Caki2 (cell line): ENCODE measurements at regions not wholly inside any gene's neighbourhood (a gene's known extent, or its start where the extent isn't known, plus 50 kb on each side); places are given as distances from the start of the nearest gene placed in this dataset.

ENCODE experiments used
- DNase-seq: peaks from one replicate; pipeline ENCODE4 v3.0.0-alpha.2; 2015; ENCODE audit warnings: low read depth
- in situ Hi-C: cut with HindIII; loops from 2 replicates; pipeline ENCODE4 v1.10.0; 2016; ENCODE audit warnings: low sequenced_read_pairs, low pct_unique_long_range_greater_than_20kb, mixed read lengths

DNA sequence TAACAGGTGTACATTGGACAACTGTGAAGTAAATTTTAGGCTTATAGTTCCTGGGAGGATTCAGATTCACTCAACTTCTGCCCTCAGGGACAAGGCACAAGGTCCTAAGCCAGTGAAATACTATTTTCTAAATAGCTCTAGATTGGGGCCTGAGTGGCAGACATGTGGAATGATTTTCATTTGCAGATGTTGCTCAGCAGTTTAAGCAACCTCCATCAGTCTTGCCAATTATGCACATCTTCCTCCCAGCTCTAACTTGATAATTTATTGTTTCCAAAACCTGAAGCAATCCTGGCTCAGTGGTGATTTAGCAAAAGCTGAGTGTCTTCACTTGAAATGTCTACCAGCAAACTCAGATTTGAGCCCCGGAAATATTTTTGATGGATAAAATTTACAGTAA is 116.2 kb downstream of the SCP2D1 start:
- in situ Hi-C loops, result loop anchor here (25.0 kb wide), 1 partner anchor 292 kb away; no protein-coding TSS in a partner anchor
- DNase-seq, result no peak

DNA sequence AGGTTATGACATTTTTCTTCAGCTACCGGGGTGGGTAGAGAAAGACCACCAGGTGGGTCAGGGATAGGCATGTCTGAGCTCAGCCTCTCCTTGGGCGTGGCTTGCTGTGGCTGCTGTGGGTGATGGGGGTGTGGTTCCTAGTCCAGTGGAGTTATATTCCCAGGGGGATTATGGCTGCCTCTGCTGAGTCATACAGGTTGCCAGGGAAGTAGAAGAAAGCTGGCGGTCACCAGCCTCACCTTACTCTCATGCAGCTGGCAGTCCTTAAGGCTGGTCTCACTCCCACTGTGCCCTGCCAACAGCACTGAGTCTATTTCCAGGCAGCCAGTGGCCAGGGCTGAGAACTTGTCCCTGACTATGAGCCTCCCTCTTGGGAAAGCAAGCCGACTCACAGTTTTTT is 130.0 kb downstream of the SCP2D1 start:
- in situ Hi-C loops, result loop anchor here (25.0 kb wide), 1 partner anchor 306 kb away; no protein-coding TSS in a partner anchor
- DNase-seq, result no peak

DNA sequence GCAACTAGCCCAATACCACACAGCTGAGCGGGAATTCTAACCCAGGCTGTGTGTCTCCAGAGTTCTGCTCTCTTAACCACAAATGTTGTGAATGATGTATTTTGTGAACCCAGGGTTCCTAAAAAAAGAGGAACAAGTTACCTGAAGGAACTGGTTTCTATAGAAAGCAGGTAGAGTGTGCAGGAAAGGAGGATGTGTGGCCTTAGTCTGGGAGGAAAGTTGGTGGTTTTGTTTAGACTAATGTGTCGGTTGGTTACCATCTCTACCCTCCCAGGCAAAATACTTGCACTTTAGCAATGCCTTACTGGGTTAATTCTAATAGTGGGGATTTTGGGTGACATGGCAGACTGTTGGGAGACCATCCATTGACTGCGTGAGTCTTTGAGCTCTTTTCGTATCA is 143.3 kb downstream of the SCP2D1 start:
- in situ Hi-C loops, result no loop called here
- DNase-seq, result no peak

DNA sequence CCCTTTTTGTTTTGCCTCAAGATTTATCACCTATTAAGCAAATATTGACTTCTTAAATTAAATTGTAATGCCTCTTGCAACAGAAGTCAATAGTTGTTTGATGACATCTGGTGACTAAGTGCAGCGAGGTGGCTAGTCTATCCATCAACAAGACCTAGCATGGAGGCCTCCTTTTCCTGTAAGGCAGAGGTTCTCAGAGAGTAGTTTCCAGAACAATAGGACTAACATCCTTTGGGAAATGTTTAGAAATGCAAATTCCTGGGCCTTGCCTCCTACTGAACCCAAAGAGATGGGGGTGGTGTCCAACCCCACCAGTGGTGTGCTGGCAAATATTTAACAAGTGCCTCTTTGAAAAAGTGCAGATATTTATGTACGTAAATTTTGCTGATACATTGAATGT is 143.7 kb downstream of the SCP2D1 start:
- in situ Hi-C loops, result no loop called here
- DNase-seq, result no peak

DNA sequence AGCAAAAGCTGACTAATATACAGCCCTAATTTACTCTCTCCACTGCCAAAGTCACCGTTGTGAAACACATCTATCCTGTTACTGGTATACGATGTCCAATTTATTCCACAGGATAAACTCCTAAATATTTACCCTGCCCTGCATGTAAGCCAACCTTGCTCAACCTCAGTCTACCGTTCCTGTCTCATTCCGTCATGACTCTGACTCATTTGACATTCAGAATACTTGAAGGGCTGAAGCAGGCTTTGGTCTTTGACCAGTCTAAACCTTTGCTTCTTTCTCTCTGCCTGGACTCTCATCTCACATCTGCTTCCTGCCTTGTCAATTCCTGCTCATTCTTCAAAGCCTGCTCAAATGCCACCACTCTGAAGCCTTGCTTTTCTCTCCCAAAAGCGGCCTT is 157.5 kb downstream of the SCP2D1 start:
- no peak for DNase-seq
- in situ Hi-C loops, result no loop called here

DNA sequence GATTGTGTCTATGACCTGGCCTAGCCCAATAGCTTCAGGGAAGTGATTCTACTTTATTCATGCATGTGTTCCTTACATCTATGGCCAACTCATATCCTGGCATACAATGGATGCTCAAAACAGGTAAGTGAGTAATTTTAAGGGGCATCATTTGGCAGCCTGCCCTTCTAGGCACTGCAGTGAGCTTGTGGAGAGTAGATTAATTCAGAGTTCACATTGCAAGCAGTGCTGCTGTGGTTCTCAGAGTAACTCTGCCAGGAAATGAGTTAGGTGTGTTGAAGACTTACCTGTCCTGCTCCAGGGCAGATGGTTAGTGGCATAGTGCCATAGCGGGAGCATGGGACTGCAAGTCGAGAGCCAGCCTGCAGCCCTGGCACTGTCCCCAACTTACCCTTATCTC is 158.0 kb downstream of the SCP2D1 start:
- no peak for DNase-seq
- in situ Hi-C loops, result no loop called here

DNA sequence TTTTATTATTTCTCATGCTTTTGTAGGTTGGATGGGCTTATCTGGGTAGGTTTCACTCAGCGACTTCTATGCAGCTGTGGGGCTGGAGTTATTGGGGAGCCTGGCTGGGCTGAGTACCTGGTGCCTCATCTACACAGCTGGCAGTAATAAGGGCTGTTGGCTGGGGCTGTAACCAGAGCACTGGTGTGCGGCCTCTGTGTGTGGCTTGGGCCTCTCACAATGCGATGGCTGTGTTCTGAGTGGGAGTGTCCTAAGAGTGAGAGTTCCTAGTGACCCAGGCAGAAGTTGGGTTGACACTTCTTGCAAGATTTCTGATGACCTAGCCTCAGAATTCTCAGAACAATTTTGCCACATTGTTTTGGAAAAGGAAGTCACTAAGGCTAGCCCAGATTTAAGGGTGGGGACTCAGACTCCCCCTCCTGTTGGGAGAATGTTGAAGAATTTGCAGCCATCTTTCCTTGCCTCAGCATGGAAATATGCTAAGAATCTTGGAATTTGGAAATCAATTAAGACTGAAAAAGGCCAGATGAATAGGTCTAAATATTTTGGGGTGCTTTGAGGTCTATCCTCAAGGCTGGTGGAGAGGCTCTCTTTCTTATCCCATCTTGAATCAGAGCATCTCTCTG is 158.8 kb downstream of the SCP2D1 start:
- in situ Hi-C loops, result no loop called here
- no peak for DNase-seq

DNA sequence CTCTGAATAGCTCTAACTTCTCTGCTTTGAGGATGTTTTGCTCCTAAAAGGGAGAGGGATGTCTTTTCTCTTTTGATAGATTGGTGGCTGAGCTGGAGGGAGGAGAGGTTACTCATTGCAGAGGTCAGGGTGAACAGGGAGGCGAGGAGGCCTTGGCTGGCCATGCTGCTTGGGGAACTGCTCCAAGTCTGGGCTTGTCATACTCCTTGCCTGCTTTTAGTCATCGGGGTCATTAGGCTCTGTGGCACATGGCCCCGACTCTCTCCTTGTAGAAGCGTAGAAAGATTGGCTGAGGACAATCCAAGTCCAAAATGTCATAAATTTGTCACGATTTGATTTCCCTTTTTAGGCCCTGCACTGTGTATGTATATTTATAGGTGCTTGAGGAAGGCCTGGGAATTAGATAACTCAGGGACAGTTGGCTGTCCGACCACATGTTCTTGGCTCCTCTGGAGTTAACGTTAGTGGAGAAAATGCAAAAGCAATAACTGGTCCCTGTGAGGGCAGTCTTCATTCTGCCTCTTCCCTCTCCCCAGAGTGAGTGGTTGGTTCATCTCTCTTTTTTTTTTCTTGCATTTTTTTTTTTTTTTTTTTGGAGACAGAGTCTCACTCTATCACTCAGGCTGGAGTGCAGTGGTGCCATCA is 160.1 kb downstream of the SCP2D1 start:
- DNase-seq, result no peak
- in situ Hi-C loops, result no loop called here

DNA sequence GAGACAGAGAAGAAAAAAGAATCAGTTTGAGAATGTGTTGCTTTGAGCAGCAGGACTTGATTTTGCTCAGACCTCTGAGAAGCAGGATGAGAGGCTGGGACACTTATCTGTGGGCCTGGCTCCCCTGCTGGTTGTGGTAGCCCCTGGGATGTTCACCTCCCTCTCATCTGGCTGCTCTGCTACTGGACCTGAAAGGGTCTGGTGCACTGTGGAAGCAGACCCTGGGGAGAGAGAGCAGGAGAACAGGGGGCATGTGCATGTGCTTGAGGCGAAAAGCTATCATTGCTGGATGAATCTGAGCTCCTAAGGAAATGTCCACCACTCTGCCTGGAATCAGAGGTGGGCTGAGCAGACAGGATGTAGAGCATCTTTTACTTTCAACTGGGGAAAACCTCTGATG is 161.1 kb downstream of the SCP2D1 start:
- in situ Hi-C loops, result no loop called here
- no peak for DNase-seq

DNA sequence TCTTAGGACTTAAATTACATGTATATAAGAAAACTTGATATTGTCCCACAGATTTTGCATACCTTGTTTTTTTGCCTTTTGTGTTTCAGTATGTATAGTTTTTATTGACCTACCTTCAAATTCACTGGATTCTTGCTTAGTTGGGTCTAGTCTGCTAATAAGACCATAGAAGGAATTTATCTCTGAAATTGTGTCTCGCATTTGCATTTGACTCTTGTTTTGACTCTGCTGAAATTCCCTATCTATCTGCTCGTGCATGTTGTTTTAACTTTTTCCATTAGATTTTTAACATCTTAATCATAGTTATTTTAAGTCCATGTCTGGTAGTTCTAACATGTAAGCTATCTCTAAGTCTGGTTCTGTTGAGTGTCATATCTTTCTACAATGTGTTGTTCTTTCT is 163.9 kb downstream of the SCP2D1 start:
- no peak for DNase-seq
- in situ Hi-C loops, result no loop called here

DNA sequence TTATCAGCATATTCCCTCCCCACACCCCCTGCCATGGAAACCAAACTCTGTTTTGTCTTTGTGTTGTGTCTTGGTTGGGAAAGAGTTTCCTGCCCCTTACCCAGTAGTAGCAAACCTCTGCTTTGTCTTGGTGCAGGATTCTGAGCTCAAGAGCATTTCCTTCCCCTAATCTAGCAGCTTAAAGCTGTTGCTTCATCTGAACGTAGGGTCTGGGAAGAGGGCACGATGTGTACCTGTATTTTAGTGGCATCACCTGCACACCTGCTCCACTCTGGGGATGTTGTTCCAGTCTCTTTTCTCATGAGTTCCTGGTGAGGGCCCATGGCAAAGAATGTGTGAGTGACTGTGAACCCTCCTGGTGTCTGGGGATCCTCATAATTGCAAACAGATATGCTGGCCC is 164.7 kb downstream of the SCP2D1 start:
- no peak for DNase-seq
- in situ Hi-C loops, result no loop called here

DNA sequence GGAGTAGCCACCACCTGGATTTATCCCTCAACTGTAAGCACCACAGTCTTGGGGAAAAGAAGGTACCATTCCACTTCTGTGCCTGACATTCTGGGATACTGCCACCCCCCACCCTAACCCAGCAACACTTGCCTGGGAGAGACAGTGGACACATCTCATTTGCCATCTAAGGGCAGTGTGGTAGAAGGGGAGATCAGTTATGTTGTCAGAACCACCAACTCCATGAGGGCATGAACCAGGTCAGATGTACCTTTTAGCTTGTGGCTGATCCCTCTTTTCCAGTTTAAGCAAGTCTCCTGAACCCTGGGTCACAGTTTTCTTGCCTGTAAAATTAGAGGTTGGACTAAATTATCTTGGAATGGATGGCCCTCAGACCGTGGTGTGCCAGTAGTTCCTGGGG is 165.5 kb downstream of the SCP2D1 start:
- in situ Hi-C loops, result no loop called here
- no peak for DNase-seq

DNA sequence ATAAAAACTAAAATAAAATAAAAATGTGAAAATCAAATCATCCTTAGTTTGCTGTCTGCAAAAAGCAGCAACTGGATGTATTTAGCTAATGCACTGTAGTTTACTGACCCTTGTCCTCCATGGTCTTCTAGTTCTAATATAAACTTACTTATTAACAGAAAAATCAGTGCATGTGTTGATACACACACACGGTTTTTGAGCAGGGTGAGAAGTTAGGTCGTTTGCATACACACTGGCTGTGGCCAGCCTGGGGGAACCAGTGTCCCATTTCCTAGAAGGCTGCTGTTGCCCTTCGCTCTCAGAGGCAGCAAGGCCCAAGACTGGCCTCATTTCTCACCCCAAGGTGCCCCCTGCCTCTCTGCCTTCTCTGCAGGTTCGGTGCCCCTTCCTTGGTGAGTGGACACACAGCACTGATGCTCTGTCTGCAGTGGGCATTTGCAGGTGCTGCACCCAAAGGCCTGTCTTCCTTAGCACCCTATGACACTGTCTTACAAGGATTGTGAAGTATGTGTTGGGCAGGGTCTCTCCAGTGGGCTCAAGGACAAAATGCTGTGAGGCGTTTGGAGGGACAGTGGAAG is 168.5 kb downstream of the SCP2D1 start:
- in situ Hi-C loops, result no loop called here
- no peak for DNase-seq

DNA sequence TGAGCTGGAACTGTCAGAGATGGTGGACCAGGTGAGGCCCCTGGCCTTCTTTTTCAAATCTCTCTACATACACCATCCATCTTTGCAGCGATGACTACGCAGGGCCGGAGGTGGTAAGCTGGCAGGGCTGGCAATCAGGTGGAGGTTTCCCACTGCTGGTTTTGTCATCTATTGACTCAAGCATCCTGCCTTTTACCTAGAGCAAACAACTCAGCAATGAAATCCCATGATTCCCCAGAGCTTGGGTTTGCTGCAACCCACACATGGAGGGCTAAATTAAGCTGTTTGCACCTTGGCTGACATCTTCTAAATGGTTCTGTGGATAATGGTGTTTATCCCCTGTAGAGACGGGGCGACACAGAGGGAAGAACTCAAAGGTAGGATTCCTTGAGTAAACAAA is 170.2 kb downstream of the SCP2D1 start:
- in situ Hi-C loops, result no loop called here
- no peak for DNase-seq

DNA sequence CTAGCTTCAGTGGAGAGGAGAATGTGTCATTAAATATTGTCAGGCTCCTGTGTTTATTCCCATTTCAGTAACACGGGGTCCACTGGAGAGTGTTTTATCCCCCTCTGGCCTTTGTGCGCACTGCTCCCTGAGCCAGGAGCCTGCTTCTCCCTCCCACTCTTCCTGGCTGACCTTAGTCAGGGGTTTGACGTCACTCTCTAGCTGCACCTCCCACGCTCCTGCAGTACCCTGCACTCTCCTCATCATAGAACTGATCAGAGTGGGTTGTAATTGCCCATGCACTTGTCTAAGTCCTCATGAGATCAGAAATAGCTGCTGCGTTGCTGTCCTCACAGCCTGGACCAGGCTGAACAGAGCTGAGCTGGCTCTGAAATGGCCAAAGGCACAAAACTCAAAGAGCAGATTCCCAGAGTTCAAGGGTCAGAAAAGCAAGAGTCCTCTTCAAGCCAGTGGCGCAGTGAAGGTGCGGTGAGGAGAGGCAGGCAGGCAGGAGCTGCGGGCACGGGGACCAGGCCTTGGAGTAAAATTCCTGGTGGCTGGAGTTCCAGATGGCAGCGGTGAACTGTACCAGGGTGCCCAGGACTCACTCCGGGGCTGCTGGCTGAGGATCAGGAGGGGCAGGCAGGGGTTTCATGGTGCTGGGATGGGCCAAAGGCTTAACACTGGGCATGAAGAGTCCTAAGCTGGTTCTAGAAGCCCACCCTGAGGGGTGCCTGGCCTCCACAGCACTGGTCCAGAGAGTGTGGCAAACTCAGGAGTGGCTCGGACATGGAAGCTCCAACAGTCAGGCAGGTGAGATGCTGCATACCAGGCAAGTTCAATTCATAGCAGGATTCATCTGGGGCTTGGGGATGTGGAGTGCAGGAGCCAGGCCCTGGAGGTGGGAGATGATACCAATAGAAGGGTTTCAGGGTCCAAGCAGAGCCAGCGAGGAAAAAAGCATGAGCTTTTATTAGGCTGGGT is 170.9 kb downstream of the SCP2D1 start:
- DNase-seq, result no peak
- in situ Hi-C loops, result no loop called here

DNA sequence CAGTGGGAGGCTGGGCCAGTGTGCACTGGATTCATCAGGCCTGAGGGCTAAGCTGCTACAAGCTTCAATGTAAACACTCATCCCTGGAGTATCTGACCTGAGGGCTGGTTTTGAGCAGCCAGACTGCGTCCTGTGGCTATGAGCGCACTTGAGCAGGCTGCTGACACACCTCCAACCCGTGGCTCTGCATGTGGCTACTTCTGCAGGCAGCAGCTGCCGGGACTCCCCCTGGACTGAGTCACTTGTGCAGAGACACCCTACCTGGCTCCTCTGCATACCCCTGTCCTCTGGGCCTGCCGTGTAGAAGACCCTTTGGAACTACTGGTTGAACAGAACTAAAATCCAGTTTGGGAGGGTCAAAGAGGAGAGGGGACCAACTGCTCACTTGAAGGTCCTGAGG is 172.0 kb downstream of the SCP2D1 start:
- in situ Hi-C loops, result no loop called here
- no peak for DNase-seq

DNA sequence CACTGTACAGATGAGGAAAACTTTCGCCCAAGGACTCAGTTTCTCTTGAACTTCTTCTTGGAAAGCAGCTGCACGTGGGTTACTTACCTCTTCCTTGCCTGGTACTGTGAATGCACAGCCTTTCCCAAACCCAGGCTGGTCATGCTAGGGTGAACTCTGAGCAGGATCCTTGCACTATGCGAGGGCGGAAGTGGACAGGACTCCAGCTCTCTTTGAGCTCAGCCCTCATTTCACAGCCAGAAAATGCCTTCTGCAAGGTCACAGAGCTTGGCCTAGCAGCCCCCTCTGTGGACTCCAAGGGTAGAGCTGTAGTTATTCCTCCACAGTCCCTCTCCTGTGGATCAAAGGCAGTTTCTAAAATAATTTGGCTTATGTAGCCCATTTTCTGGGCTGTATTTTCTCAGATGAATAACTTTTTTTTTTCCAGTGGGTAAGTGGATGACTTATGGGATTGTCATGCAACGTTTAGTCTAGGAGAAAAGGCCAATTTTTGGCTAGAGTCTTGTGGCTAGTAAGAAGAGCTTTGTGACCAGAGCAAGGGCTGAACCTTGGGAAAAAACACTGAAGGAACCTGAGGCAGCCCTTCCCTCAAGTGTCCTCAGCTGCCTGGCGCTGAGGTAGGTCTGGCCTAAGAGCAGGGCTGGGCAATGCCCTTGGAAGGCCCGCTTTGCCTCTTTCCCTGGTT is 172.7 kb downstream of the SCP2D1 start:
- no peak for DNase-seq
- in situ Hi-C loops, result no loop called here

DNA sequence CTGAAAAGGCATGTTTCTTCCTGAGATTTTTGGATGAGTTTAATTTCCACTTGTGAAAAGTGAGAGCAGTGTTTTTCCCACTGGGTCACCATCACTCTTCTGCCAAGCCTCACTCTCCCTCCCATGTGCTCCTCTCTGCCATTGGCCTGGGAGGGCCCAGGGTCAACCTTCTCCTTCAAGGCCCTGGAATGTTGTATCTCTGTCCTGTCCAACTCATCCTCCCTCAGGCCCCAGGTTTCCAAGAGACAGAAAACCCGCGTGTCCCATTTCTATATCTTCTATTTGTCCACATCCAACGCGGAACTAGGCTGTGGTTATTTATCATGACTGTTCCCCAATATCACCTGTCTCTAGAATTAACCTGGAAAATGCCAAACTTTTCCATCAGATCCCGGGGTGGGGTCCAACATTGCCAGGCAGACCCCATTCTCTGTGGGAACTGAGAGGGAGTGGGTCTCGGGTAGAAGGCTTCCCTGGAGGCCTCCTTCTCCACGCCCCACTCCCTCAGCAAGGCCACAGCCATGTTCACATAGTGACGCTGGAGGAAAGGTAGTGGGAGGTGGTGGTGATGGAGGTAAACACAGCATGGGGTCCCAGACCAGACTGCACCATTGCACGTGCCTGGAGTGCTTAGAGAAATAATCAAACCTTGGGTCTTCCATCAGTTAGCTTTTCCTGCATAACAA is 173.5 kb downstream of the SCP2D1 start:
- in situ Hi-C loops, result no loop called here
- DNase-seq, result no peak
